Vagina (tissue), 2 donors: ENCODE measurements at regions not wholly inside any gene's neighbourhood (a gene's known extent, or its start where the extent isn't known, plus 50 kb on each side); places are given as distances from the start of the nearest gene placed in this dataset.
A peak's percentile ranks its signal among the peaks of the same experiment; 100 is the strongest.

ENCODE experiments used
- DNase-seq, 2 donors: peaks; one replicate each; pipeline ENCODE4 v3.0.0-alpha.2; 2017; ENCODE audit errors: extremely low spot score in 2 of 2
- H3K27ac ChIP-seq: fragments of 200-600 bp; sonication (generic); one replicate; pipeline ENCODE4 v1.5.1; 2019
- H3K27me3 ChIP-seq: fragments of 200-600 bp; sonication (generic); one replicate; pipeline ENCODE4 v1.5.1; 2019
- H3K36me3 ChIP-seq, 2 donors: fragments of 200-600 bp; sonication (generic); one replicate each; pipeline ENCODE4 v1.5.1; 2017 to 2019
- H3K4me1 ChIP-seq: fragments of 200-600 bp; sonication (generic); one replicate; pipeline ENCODE4 v1.5.1; 2019
- H3K4me3 ChIP-seq, 2 donors: fragments of 200-600 bp; sonication (generic); 1 replicate in 1 of 2; 2 replicates in 1 of 2; pipeline ENCODE4 v1.5.1; 2016 to 2019
- H3K9me3 ChIP-seq: fragments of 200-600 bp; sonication (generic); one replicate; pipeline ENCODE4 v1.5.1; 2019
- CTCF ChIP-seq, 3 experiments: fragments of 450-650 bp in 2 of 3; fragments of 200-600 bp in 1 of 3; sonication (generic) in 1 of 3; IDR thresholded peaks; one replicate each; pipeline ENCODE4 v1.5.1; 2017 to 2019; ENCODE audit warnings: antibody characterized with exemption in 3 of 3, mild to moderate bottlenecking in 2 of 3, moderate library complexity in 2 of 3
- POLR2A ChIP-seq, 2 donors: fragments of 450-650 bp; IDR thresholded peaks; one replicate each; pipeline ENCODE4 v1.6.1; 2017; ENCODE audit warnings: antibody characterized with exemption in 2 of 2, mild to moderate bottlenecking in 2 of 2, moderate library complexity in 2 of 2
- POLR2AphosphoS5 ChIP-seq, 2 donors: sonication (generic); formaldehyde crosslinking; IDR thresholded peaks; one replicate each; pipeline ENCODE4 v1.9.0; 2017; ENCODE audit warnings: antibody characterized with exemption in 2 of 2, mild to moderate bottlenecking in 2 of 2, low read depth in 1 of 2; ENCODE audit not compliant: insufficient read depth in 1 of 2
- intact Hi-C: fragments of 100-400 bp; cut with DNase I; formaldehyde crosslinking; loops from one replicate; pipeline ENCODE4 v1.15.1; 2023

- no peak overlapping the region for H3K4me3 ChIP-seq
- TF ChIP-seq CTCF (IDR thresholded peaks at IDR 0.05): no peak
- no peak for TF ChIP-seq POLR2A (IDR thresholded peaks at IDR 0.05)
- H3K27me3 ChIP-seq: no peaks in the 10 kb centered on the region
- H3K4me1 ChIP-seq: no peaks in the 10 kb centered on the region
- intact Hi-C loops: no loop called here
- H3K36me3 ChIP-seq: no peaks in the 10 kb centered on the region
- no peak overlapping the region for H3K27ac ChIP-seq
- no peaks in the 10 kb centered on the region for H3K9me3 ChIP-seq
- no peak for DNase-seq
These were observed 200.3 kb upstream of the SLC8A1 start for GRCh38 chr2:40652155-40652554.

GRCh38 chr2:40653829-40654228 is 201.9 kb upstream of the SLC8A1 start:
- intact Hi-C loops: no loop called here
- TF ChIP-seq POLR2AphosphoS5 (IDR thresholded peaks at IDR 0.05; ENCODE audit: insufficient read depth in 1 of 2, low read depth in 1 of 2): no peak
- TF ChIP-seq POLR2A (IDR thresholded peaks at IDR 0.05): no peak
- TF ChIP-seq CTCF (IDR thresholded peaks at IDR 0.05): no peak
- no peak overlapping the region for H3K27ac ChIP-seq
- no peaks in the 10 kb centered on the region for H3K27me3 ChIP-seq
- no peaks in the 10 kb centered on the region for H3K4me1 ChIP-seq
- no peaks in the 10 kb centered on the region for H3K36me3 ChIP-seq
- DNase-seq: no peak
- no peak overlapping the region for H3K4me3 ChIP-seq
- H3K9me3 ChIP-seq: no peaks in the 10 kb centered on the region

GRCh38 chr2:40654346-40654745 is 202.5 kb upstream of the SLC8A1 start:
- intact Hi-C loops: no loop called here
- H3K4me3 ChIP-seq: no peak overlapping the region

GRCh38 chr2:40658941-40659340 is 207.1 kb upstream of the SLC8A1 start:
- Histone ChIP-seq H3K36me3 (no peaks in the 10 kb centered on the region), H3K4me1 (no peaks in the 10 kb centered on the region), H3K27ac (no peak overlapping the region), H3K4me3 (no peak overlapping the region), H3K27me3 (no peaks in the 10 kb centered on the region), H3K9me3 (no peaks in the 10 kb centered on the region)
- no peak for DNase-seq
- TF ChIP-seq CTCF (IDR thresholded peaks at IDR 0.05) (no peak), POLR2A (IDR thresholded peaks at IDR 0.05) (no peak), POLR2AphosphoS5 (IDR thresholded peaks at IDR 0.05; ENCODE audit: insufficient read depth in 1 of 2, low read depth in 1 of 2) (no peak)
- intact Hi-C loops: no loop called here

More at GRCh38 chr2:40654346-40654745, 202.5 kb upstream of the SLC8A1 start:
- no peaks in the 10 kb centered on the region for H3K27me3 ChIP-seq
- DNase-seq: no peak
- no peaks in the 10 kb centered on the region for H3K9me3 ChIP-seq
- no peaks in the 10 kb centered on the region for H3K36me3 ChIP-seq
- no peaks in the 10 kb centered on the region for H3K4me1 ChIP-seq
- no peak overlapping the region for H3K27ac ChIP-seq
- TF ChIP-seq CTCF (IDR thresholded peaks at IDR 0.05) (no peak), POLR2A (IDR thresholded peaks at IDR 0.05) (no peak), POLR2AphosphoS5 (IDR thresholded peaks at IDR 0.05; ENCODE audit: insufficient read depth in 1 of 2, low read depth in 1 of 2) (no peak)

- no peak overlapping the region for H3K4me3 ChIP-seq
- peaks cover 9% of the 10 kb centered on the region for H3K4me1 ChIP-seq
- H3K27me3 ChIP-seq: no peaks in the 10 kb centered on the region
- intact Hi-C loops: no loop called here
- no peaks in the 10 kb centered on the region for H3K36me3 ChIP-seq
- no peaks in the 10 kb centered on the region for H3K9me3 ChIP-seq
- TF ChIP-seq CTCF (IDR thresholded peaks at IDR 0.05): no peak
- no peak for TF ChIP-seq POLR2AphosphoS5 (IDR thresholded peaks at IDR 0.05; ENCODE audit: insufficient read depth in 1 of 2, low read depth in 1 of 2)
- TF ChIP-seq POLR2A (IDR thresholded peaks at IDR 0.05): no peak
- DNase-seq: no peak
- peak overlapping the region; percentile 22 for H3K27ac ChIP-seq
These were observed 213.8 kb upstream of the SLC8A1 start for GRCh38 chr2:40665493-40666232.
